GM12878 (cell line): ENCODE measurements at regions not wholly inside any gene's neighbourhood (a gene's known extent, or its start where the extent isn't known, plus 50 kb on each side); places are given as distances from the start of the nearest gene placed in this dataset.

Experiments used
- ATAC-seq: fragments of 200-7000 bp; cut with Tn5 transposase; 3 replicates; pipeline ENCODE4 v1.9.1; 2020; ENCODE audit warnings: mild to moderate bottlenecking, moderate library complexity
- BruUV-seq: library from RNA; stranded (reverse); fragments of 400-500 nt; replicated peaks from 2 replicates; lab custom pipeline; 2021; lab: Mats Ljungman, UMichigan
- CTCF ChIA-PET: fragments of 300-600 bp; sonication (Branson Sonifier 250); formaldehyde crosslinking; extraction: SDS; loops from one replicate; lab custom pipeline; 2021; ENCODE audit warnings: inconsistent platforms; lab: Yijun Ruan, JAX
- POLR2A ChIA-PET: fragments of 350-600 bp; formaldehyde crosslinking; extraction: SDS; loops from one replicate; lab custom pipeline; 2021; ENCODE audit warnings: inconsistent platforms; lab: Charles Lee
- RAD21 ChIA-PET: fragments of 300-600 bp; sonication (Branson Sonifier 250); formaldehyde crosslinking; loops from one replicate; lab custom pipeline; 2023; ENCODE audit warnings: antibody characterized with exemption; ENCODE audit not compliant: unreplicated experiment; lab: Charles Lee
- SMC1A ChIA-PET: fragments of 300-600 bp; sonication (Branson Sonifier 250); formaldehyde crosslinking; loops from one replicate; lab custom pipeline; 2023; ENCODE audit not compliant: unreplicated experiment, uncharacterized antibody; lab: Charles Lee
- DNase-seq: peaks from one replicate; pipeline ENCODE4 v3.0.0-alpha.2; 2011; ENCODE audit warnings: low read depth, low spot score
- FAIRE-seq: peaks from 3 replicates; lab custom pipeline; 2011; peaks lifted over from hg19 to GRCh38; lab: Jason Lieb, UNC
- H2AFZ ChIP-seq: 2 replicates; pipeline ENCODE4 v1.6.0; 2011; ENCODE audit warnings: low read depth, low read length, control low read depth; ENCODE audit not compliant: control insufficient read depth
- H3K27ac ChIP-seq: 2 replicates; pipeline ENCODE4 v1.5.1; 2011; ENCODE audit warnings: control low read depth; ENCODE audit not compliant: control insufficient read depth, insufficient read depth
- H3K27me3 ChIP-seq, 2 experiments: replicated peaks in 1 of 2; 2 replicates each; pipeline versions ENCODE4 v1.6.0 to v1.6.1; 2011; ENCODE audit warnings: low read length in 1 of 2; ENCODE audit not compliant: control insufficient read depth in 2 of 2, insufficient read depth in 2 of 2
- H3K36me3 ChIP-seq, 2 experiments: 2 replicates each; pipeline ENCODE4 v1.5.1; 2011; ENCODE audit warnings: low read length in 1 of 2; ENCODE audit not compliant: control insufficient read depth in 2 of 2, insufficient read depth in 2 of 2
- H3K4me1 ChIP-seq: 2 replicates; pipeline ENCODE4 v1.6.1; 2011; ENCODE audit warnings: mild to moderate bottlenecking, low read length, moderate library complexity, mixed read lengths; ENCODE audit not compliant: control insufficient read depth, insufficient read depth
- H3K4me2 ChIP-seq: 2 replicates; pipeline ENCODE4 v1.6.0; 2011; ENCODE audit warnings: control low read depth; ENCODE audit not compliant: control insufficient read depth, insufficient read depth
- H3K4me3 ChIP-seq: fragments of 200-600 bp; sonication (generic); 2 replicates; pipeline ENCODE4 v1.5.1; 2016
- H3K79me2 ChIP-seq: 2 replicates; pipeline ENCODE4 v1.6.0; 2011; ENCODE audit warnings: low read length; ENCODE audit not compliant: control insufficient read depth, insufficient read depth
- H3K9ac ChIP-seq: 2 replicates; pipeline ENCODE4 v1.8.0; 2011; ENCODE audit warnings: low read length, control low read depth, mixed read lengths; ENCODE audit not compliant: control insufficient read depth, insufficient read depth
- H3K9me3 ChIP-seq: replicated peaks from 3 replicates; pipeline ENCODE4 v1.5.1; 2011; ENCODE audit warnings: mild to moderate bottlenecking, low read length; ENCODE audit not compliant: control insufficient read depth, insufficient read depth
- H4K20me1 ChIP-seq: 2 replicates; pipeline ENCODE4 v1.6.0; 2011; ENCODE audit not compliant: control insufficient read depth, insufficient read depth
- ASH2L ChIP-seq: fragments of 300-600, 200-600 bp; sonication (generic); IDR thresholded peaks from 2 replicates; pipeline ENCODE4 v1.6.1; 2017; ENCODE audit warnings: low read depth, mild to moderate bottlenecking, borderline replicate concordance
- CHD1 ChIP-seq: IDR thresholded peaks from 2 replicates; pipeline ENCODE4 v1.6.1; 2012; ENCODE audit warnings: low read depth, low read length, improper control_type of control experiment
- CUX1 ChIP-seq: IDR thresholded peaks from 2 replicates; pipeline ENCODE4 v1.6.1; 2012; ENCODE audit warnings: improper control_type of control experiment, low read depth, low read length; ENCODE audit not compliant: insufficient replicate concordance
- EGR1 ChIP-seq, 2 experiments: IDR thresholded peaks; 1 replicate in 1 of 2; 2 replicates in 1 of 2; pipeline ENCODE4 v1.6.1; 2011 to 2012; ENCODE audit warnings: low read depth in 2 of 2, low read length in 2 of 2, borderline replicate concordance in 1 of 2, mild to moderate bottlenecking in 1 of 2, moderate library complexity in 1 of 2
- EP300 ChIP-seq, 2 experiments: fragments of 150-350 bp in 1 of 2; IDR thresholded peaks; 2 replicates each; pipeline ENCODE4 v1.6.1; 2011 to 2012; ENCODE audit warnings: low read depth in 2 of 2, low read length in 2 of 2, borderline replicate concordance in 1 of 2, improper control_type of control experiment in 1 of 2, inconsistent platforms in 1 of 2; ENCODE audit not compliant: control insufficient read depth in 1 of 2
- IRF4 ChIP-seq: IDR thresholded peaks from 2 replicates; pipeline ENCODE4 v1.6.1; 2011; ENCODE audit warnings: low read depth, low read length
- NR2C2 ChIP-seq: IDR thresholded peaks from 2 replicates; pipeline ENCODE4 v1.6.1; 2011; ENCODE audit warnings: borderline replicate concordance, low read depth; ENCODE audit not compliant: control insufficient read depth, insufficient read length
- NR2F1 ChIP-seq: fragments of 450-650 bp; conservative IDR thresholded peaks from 2 replicates; pipeline ENCODE4 v1.6.1; 2017; ENCODE audit warnings: mild to moderate bottlenecking
- PML ChIP-seq: IDR thresholded peaks from 2 replicates; pipeline ENCODE4 v1.6.1; 2012; ENCODE audit warnings: low read length, inconsistent platforms
- ZBED1 ChIP-seq: IDR thresholded peaks from 2 replicates; pipeline ENCODE4 v1.6.1; 2016; ENCODE audit warnings: borderline replicate concordance
- WGBS: methylation state at CpG from one replicate; pipeline ENCODE4 v1.1.6; 2016; ENCODE audit warnings: low lambda C conversion rate; ENCODE audit not compliant: insufficient replicate concordance, insufficient coverage; ENCODE audit errors: missing lambda C conversion rate; 5-methylcytosine and 5-hydroxymethylcytosine counted together
- in situ Hi-C: fragments of 300-500 bp; cut with MboI; formaldehyde crosslinking; loops from 9 replicates; pipeline ENCODE4 v1.14.3; 2018; ENCODE audit warnings: mixed read lengths
- intact Hi-C: fragments of 100-400 bp; cut with micrococcal nuclease; formaldehyde crosslinking; loops from one replicate; pipeline ENCODE4 v1.14.2; 2022; ENCODE audit not compliant: unreplicated experiment

GRCh38 chr11:27216270-27217149 is 146.5 kb downstream of the CCDC34 start:
- H3K79me2 ChIP-seq = no peaks in the 10 kb centered on the region
- WGBS = 11% methylated on average over 5 of the region's 5 CpGs
- H3K4me1 ChIP-seq = no peaks in the 10 kb centered on the region
- BruUV-seq = no TSS peak
- FAIRE-seq (no peak), DNase-seq (no peak), ATAC-seq (no peak)
- H4K20me1 ChIP-seq = no peaks in the 10 kb centered on the region; the same call in 1 of the 2 replicates
- no peak overlapping the region for H3K27ac ChIP-seq
- H3K27me3 ChIP-seq = no peaks in the 10 kb centered on the region
- SMC1A ChIA-PET = interaction anchor here (0.7 to 14.9 kb wide), 3 partner anchors 15 to 520 kb away, joined by 3 to 189 read pairs (median 4); no protein-coding TSS in a partner anchor
- RAD21 ChIA-PET = interaction anchor here (7.1 kb wide), 1 partner anchor 16 kb away, joined by 73 read pairs; no protein-coding TSS in a partner anchor
- no peaks in the 10 kb centered on the region for H3K9me3 ChIP-seq
- no peak overlapping the region for H3K4me2 ChIP-seq
- in situ Hi-C loops = no loop called here
- TF ChIP-seq ASH2L (no peak), PML (no peak), IRF4 (no peak), NR2C2 (no peak), ZBED1 (no peak), NR2F1 (no peak), EGR1 (IDR thresholded peaks at IDR 0.05; ENCODE audit: borderline replicate concordance in 1 of 2, low read depth in 2 of 2, low read length in 2 of 2) (no peak), CUX1 (no peak), CHD1 (no peak), EP300 (IDR thresholded peaks at IDR 0.05; ENCODE audit: borderline replicate concordance in 1 of 2, control insufficient read depth in 1 of 2, low read depth in 2 of 2, low read length in 2 of 2) (no peak)
- CTCF ChIA-PET = interaction anchor here (1.1 to 6.0 kb wide), 3 partner anchors 16 to 269 kb away, joined by 3 to 58 read pairs (median 4); no protein-coding TSS in a partner anchor
- POLR2A ChIA-PET = interaction anchor here (0.8 kb wide), 1 partner anchor 14 kb away, joined by 3 read pairs; no protein-coding TSS in a partner anchor
- H3K36me3 ChIP-seq = no peaks in the 10 kb centered on the region
- no peak overlapping the region for H3K4me3 ChIP-seq
- H2AFZ ChIP-seq = no peak overlapping the region
- no peak overlapping the region for H3K9ac ChIP-seq
- intact Hi-C loops = no loop called here
